ENCODE measurements at regions not wholly inside any gene's neighbourhood (a gene's known extent, or its start where the extent isn't known, plus 50 kb on each side); places are given as distances from the start of the nearest gene placed in this dataset.

DNA sequence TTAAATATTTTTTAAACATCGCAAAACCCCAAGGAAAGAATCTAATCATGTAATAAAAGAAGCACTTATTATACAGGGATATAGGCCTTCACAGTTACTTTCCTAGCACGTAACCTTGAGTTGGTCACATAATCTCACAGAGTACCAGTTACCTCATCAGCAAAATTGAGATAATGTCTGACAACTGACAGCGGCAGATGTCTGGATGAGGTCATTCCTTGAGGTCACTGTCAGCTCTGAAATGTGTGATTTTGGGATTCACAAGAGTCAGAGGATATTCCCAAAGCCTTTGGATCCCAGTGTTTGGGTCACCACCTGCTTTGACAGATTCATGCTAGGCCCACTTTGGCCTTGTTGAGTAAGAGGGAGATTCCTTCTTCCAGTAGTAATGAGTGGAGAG, 151.4 kb upstream of the SEMA6D start:
- no peak for DNase-seq (ENCODE audit: low read depth in 3 of 3)

DNA sequence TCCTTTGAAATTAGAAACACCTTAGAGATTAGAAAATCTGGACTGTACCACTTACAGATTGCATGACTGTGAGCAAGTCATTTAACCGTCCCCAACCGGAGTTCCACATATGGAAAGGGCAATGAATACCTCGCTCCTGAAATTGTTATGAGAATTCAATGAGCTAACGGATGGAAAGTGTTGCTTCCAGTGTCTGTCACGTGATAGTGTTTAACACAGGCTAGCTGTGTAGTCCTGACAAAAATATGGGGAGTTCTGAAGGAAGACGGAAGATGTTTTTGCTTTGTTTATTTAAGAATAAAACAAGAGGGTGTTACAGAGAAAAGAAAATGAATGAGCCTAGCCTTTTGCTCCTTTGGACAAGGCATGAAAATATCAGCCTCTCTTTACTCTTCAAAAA, 150.7 kb upstream of the SEMA6D start:
- DNase-seq (ENCODE audit: low read depth in 3 of 3): no peak

DNA sequence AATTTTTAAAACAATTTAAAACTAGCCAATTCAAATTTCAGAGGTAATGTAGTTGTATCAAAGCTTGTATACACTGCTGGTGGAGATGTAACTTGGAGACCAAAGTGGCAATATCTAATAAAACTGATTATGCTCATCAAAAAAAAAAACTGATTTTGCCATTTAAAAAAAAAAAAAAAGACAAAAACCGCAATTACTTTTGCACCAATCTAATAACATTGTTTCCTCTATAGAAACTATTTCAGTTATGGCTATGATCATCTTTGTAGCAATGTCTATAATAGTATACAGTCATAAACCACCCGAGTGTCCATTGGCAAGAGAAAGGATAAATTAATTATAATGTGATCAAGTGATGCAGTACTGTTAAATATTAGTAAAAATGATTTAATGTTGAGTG, 149.3 kb upstream of the SEMA6D start:
- no peak for DNase-seq (ENCODE audit: low read depth in 3 of 3)

DNA sequence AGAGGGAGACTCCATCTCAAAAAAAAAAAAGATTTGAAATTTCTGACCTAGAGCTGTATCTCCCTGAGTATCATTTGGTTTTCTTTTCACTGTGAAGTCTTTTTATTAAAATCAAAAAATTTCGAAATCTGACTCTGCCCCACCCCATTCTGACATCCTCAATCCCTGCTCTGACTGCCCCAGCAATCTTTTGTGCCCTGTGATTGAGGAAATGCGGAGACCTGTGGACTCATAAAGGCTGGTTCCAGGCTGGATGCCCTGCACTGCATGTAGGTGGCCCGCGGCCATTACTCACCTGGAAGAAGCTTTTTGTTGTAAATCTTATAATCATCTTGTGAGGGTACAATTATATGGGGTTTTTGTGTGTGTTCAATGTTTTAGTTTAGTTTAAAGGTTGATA, 147.3 kb upstream of the SEMA6D start:
- DNase-seq (ENCODE audit: low read depth in 3 of 3): no peak

DNA sequence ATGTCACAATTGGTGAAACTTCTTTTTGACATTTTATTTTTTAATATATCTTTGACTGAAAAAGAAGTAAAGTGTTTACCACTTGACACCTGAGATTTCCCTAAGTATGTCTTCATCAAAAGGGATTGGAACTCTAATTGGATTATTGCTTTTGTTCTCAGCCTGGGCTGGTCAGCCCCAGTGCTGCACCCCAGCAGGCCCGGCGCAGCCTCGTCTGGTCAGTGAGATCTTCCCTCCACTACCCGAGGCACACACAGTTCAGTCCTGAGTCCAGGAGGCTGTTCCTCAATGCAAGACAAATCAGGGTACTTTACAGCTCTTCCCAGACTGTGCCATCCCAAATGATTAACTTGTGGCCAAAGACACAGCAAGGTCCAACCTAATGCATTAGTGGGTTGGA, 146.9 kb upstream of the SEMA6D start:
- no peak for DNase-seq (ENCODE audit: low read depth in 3 of 3)

DNA sequence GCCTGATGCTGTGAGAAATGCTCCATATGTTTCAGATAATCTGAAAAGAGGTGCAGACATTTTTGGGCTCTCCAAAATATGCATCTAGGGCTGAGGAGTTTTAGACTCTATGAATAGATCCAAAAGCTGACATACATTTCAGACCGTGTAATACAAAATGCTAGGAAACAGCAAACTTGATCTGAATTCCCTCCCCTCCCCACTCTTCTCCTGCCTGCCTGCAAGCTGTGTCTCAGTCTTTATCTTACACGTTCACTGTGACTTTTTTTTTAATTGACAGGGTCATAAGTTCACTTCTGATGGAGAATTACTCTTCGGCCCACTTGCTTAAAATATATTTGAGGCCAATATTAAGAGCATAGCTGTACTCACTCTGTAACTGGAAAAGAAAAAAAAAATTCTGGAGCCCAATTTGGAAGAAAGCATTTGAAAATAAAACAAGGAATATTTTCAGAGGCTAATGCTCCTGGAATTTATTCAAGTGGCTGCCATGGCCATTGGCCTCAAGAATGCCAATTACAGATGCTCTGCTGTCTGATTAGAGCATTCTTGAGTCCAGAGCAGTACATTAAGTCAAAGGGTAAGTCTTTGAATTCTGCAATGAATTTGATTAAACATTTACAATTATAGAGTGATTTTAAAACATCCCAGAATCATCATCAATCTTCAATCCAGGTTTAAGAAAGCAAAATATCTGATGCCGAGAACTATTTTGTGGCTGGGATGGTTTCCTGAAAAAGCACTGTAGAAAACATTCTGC, 146.2 kb upstream of the SEMA6D start:
- DNase-seq (ENCODE audit: low read depth in 3 of 3): no peak

DNA sequence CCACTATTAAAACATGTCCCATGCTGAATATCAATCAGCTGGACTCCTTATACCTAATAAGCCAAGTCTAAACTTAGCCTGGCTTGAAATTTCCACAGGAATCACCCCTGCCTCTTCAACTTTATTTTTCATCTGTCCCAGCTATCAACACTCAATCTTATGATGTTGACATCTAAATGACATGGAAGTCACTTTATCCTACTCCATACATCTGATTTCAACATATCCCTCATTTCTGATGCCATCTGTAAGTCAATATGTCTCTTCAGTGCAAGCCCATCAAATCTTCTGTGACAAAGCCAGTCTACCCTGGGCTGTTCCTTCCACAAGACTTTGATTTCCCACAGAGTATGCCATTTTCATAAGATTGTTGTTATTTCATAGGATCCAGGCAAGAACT, 143.6 kb upstream of the SEMA6D start:
- no peak for DNase-seq (ENCODE audit: low read depth in 3 of 3)

DNA sequence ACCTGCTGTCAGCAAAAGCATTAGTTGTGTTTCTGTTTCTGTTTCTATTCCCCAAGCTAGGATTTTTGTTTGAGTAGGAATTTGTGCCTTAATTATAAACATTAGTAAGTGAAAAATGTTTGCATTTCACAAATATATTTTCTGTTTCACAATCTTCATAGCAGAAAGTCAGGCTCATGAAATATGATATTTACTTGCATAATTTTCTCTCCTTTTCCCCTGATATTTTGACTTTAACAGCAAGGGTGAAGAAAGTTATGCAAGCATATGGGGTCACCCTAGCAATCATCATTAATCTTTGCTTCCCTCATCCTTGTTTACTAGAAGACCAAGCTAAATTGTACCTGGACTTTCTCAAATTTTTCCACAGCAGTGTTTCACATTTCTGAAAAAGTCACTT, 140.3 kb upstream of the SEMA6D start:
- DNase-seq (ENCODE audit: low read depth in 3 of 3): no peak

DNA sequence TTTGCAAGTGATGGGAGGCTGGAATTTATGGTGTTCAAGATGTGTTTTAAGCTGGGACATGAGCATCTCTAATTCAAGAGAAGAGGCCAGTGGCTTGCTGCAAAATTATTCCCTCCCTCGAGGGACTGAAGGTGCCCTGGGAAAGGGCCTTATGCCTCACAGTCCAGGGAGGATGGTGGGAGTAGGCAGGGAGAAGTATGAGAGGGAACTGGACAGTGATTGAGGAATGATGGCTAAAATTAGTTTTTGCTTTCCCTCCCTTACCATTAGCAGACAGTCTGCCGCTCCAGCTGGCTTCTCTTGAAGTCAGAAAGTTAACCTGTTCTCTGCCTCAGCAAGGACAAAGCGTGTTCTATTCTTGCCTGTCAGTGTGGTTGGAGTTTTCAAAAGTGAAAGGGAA, 139.8 kb upstream of the SEMA6D start:
- no peak for DNase-seq (ENCODE audit: low read depth in 3 of 3)

DNA sequence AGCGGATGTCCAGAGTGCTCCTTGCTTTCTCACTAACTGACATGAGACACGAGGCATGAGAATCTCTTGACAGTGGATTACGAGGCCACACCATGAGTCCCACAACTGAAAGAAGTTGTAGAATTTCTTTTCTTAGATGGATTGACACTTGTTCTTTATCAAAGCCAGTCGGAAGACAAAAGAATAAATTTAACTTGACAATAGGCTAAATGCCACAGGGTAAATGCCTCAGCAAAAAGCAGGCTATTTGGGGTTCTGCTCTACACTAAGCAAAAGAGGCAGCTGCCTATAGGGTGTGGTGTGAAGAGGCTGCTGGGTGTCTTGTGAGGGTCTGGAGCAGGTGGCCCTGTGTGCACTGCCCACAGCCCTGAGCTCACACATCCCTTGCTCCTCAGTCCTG, 135.1 kb upstream of the SEMA6D start:
- no peak for DNase-seq (ENCODE audit: low read depth in 3 of 3)

DNA sequence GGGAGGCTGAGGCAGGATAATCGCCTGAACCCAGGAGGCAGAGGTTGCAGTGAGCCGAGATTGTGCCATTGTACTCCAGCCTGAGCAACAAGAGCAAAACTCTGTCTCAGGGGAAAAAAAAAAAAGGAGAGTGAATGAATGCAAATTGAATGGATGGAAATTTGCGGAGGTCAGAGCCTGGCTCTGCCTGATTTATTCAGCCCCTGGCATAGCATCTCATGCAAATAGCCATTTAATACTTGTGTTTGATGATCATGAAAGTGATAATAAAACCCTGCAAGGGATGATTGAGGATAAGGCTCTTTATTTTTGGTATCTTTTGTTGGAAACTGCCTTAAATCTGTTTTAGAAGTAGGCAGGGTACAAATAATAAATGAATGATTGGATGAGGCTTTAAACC, 133.0 kb upstream of the SEMA6D start:
- no peak for DNase-seq (ENCODE audit: low read depth in 3 of 3)

DNA sequence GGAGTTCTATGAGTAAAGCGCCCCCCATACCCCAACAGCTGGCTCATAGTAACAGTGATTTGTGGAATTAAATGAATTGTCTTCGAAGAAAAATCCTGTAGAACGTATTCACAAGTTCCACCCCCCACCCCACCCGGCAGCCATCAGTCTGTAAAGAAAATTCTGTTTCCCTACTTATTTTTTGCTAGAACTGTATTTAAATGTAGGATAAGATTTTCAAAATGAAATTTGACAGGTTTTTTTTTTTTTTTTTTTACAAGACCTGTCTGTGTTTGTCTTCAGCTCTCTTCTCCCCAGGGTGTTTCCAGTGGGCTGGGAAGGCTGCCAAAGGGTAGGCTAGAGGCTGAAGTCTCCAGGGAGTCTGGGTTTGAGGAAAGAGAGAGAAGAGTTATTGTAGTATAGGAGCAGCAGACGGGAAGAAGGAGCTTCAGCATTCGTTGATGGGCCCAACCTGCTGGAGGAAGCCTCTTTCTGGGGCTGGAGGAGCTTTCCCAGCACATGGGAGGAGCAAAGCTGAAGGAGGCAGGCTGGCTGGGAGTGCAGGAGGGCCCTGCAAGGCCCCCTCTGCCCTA, 130.6 kb upstream of the SEMA6D start:
- no peak for DNase-seq (ENCODE audit: low read depth in 3 of 3)

DNA sequence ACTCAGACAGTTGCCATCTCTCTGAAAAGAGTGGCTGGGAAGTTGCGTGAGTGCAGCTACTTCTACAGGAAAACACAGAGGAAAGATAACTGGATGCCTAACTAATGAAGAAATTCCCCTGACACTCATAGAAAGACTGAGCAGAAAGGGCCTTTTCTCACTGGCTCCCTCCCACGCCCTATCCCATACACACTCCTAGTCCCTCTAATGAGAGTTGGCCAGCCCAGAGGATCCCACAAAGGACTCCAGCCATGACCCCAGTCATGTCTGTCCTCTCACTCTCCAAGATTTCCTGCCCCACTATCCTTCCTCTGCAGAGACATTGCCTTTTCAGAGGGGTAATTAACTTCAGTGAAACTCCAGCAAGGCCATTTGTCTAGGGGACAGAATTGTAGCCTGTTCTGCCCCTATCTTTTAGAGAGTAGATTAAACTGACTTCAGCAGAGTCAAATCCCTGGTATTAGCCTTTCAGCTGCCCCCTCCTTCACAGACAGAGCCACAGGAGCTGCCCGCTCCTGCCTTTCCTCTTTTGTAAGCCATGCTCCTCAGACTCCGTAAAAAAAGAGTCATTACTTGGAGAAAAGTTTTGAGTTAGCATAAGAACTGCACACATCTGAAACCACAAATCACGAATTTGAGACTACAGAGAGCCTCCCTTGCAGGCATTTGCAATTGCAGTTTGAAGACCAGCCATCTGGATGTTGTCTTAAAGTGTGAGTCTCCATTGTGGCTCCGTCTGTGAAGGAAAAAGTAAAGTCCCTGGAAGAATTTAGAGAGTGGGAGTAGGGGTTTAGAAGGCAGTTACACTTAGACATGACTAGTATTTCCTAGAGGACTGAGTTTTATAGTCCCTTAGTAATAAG, 129.1 kb upstream of the SEMA6D start:
- DNase-seq (ENCODE audit: low read depth in 3 of 3): no peak

DNA sequence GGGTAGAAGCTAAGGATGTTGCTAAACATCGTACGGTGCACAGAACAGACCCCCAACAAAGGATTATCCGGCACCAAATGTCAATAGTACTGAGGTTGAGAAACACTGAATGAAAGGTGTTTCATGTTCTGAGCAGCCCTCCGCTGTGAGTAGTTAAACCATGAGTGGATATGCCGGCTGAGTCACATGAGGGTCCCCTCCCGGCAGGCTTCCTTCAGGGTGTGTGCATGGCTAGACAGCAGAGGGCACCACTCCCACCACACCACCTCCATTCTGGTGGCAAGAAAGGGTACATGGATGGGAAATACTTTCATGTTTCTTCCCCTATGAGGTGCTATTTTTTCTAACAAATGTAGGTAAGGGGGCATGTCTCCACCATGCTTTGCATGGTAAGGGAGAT, 128.3 kb upstream of the SEMA6D start:
- DNase-seq (ENCODE audit: low read depth in 3 of 3): no peak

DNA sequence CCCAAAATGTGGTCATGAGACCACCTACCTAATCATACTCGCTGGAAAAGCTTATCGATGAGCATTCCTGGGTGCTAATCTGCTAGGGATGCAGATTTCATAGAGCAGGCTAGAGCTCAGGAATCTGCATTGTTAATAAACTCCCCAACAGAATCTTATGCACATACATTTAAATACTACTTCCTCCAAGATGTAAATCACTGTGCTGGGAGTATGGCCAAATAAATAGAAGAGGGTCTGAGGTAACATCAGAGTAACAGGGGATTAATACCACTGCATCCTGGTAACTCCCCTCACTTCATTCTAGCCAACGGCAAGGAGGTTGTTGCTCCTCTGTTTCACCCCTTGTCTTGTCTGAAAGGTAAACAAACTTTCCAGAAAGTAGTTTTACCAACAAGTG, 118.3 kb upstream of the SEMA6D start:
- DNase-seq (ENCODE audit: low read depth in 3 of 3): no peak

DNA sequence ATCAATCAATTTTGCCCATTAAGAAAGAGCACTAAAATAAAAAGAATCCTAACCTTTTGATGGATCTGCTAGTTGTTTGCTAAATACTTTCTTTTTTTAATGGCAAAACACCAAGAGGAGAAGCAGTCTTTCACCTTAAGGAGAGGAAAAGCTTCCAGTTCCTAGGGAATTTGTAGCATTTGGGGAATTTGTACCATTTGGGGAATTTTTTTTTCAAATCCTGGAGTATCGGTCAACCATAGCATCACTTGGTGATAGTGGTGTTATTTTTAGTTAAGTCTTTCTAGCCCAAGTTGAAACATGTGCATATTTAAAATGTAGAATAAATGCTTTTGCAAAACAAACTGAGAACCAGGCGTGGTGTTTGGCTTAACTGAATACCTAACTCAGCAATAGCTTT, 117.5 kb upstream of the SEMA6D start:
- DNase-seq (ENCODE audit: low read depth in 3 of 3): no peak

DNA sequence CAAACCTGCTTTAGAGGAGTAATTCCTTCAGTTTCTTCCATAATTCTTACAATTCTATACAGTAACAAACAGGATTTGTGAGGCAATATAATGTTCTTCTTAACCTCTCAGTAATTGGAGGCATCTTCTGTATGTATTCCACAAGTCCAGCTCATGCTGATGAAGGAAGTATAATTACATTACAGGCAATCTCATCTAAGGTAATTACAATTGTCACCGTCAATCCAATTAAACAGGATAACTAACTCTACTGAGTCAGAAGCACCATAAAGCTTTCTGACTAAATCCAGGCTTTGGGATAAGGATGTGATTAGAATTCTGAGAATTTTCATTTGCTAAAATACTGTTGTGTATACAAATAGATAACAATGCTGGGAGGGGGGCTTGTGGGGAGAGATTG, 115.2 kb upstream of the SEMA6D start:
- DNase-seq (ENCODE audit: low read depth in 3 of 3): no peak

DNA sequence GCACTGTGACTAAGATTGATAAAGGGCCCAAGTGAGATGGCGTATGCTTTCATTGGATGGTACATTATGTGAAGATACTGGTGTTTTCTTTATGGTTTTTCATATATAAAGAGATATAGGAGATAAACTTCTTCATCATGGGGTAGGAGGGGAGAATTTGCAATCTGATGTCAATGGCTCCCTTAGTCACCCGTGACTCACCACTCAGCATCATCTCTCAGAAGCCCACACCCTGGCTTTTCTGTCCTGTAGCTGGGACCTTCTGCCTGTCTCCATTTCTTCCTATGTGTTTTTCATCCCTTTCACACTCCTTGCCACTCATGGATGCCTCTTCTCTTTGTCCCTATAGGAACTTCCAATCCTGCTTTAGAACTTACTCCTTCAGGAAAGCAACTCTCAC, 114.3 kb upstream of the SEMA6D start:
- no peak for DNase-seq (ENCODE audit: low read depth in 3 of 3)

DNA sequence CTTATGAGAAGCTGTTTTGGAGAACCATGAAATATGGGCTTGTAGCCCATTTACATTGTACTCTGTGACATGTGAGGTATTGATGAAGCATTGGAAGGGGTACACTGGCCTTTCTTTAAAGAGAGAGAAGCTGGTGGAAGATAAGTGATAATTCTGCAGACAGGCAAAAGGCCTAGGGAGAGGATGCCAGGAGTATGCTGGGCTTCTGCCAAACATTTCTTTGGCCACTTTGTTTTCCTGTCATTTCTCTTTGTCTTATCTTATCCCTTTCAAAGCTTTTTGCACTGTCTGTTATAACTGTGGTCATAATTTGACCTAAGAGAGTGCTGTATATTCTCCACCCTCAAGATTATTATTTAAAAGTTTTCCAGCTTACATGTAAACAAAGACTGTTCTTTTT, 109.6 kb upstream of the SEMA6D start:
- no peak for DNase-seq (ENCODE audit: low read depth in 3 of 3)

DNA sequence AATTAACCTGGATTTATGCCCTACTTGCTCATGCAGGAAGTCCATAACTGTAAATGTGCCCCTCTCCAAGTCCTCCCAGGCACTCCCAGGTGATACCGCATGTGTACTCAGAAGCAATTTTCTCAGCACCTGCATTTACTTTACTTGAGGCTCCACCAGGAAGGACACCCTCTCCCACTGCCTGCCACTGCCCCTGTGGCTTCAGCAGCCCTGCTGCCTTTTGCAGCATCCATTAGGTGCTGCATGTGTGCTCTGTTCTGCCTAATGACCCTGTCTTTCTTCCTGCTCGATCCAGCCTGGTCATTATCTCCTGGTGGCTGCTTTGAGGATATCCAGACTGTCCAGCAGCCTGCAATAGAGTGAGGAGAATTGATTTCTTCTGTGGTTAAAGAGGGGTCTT, 107.6 kb upstream of the SEMA6D start:
- no peak for DNase-seq (ENCODE audit: low read depth in 3 of 3)

DNA sequence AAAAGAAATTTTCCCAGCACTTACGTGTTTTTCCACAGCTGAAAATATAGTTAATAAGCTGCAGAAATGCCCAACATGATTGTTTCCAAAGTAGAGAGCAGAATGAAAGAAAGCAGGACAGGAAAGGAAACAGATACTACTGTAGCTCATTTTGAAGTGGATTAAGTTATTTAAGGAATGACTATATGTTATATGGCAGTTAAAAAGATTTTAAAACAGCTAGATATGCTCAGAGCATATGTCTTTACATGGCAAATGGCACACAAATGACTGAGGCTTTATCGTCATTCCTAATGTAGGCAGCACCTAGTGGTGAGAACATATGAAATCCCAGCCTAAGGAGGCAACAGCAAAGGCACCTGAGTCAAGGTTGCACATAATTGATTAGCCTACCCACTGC, 106.6 kb upstream of the SEMA6D start:
- DNase-seq (ENCODE audit: low read depth in 3 of 3): no peak

DNA sequence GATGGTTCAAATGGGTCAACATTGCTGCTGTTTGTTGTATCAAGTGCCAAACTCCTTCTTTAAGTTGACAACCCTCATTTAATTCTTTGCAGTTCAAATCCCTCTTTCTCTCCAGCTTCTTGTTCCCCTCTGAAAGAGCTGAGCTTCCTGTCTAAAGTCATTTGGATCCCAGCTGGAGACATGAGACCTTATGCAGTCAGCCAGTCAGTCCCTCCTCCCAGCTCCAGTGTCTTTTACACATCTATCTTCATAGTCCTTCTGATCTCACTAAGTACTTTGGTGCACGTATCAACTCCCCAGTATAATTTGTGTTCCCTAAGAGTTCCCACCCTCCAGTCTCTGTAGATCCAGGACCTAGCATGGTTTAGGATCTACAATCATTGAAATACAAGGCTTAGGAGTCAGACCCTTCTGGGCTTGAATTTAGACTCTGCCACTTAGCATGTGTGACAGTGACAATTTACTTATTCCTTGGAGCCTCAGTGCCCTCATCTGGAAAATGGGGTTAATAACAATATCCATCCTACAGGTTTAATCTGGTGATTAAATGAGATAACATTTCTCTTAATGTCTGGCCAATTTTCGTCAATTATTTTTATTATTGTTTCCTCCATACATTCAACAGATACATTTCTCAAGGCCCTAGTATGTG, 102.8 kb upstream of the SEMA6D start:
- no peak for DNase-seq (ENCODE audit: low read depth in 3 of 3)

DNA sequence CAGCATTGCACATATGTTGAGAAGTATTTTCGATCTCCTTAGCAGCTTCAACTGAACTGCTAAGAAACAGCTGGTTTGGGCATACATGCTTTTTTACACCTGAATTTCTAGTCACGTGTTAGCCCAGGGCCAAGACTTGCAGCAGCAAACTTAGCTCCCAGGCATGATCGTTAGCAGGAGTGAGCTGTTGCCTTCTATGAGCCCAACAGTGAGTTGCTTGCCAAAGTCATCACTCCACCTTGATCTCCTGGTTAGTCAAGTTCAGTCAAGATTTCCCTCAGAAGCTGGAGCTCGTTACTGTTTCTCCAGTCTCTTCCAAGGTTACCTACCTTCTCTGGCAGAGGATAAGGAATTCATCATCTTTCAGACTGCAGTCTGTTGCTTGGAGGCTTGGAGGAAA, 100.4 kb upstream of the SEMA6D start:
- DNase-seq (ENCODE audit: low read depth in 3 of 3): no peak

Data from stimulated activated CD4-positive, alpha-beta T cell treated with anti-CD3 and anti-CD28 coated beads, TNF-alpha, amount 100 ng/mL, for 24 hours (primary cell).